GM12878 (cell line): ENCODE measurements at regions not wholly inside any gene's neighbourhood (a gene's known extent, or its start where the extent isn't known, plus 50 kb on each side); places are given as distances from the start of the nearest gene placed in this dataset.

Experiments used
- ATAC-seq: fragments of 200-7000 bp; cut with Tn5 transposase; 3 replicates; pipeline ENCODE4 v1.9.1; 2020; ENCODE audit warnings: mild to moderate bottlenecking, moderate library complexity
- BruUV-seq: library from RNA; stranded (reverse); fragments of 400-500 nt; replicated peaks from 2 replicates; lab custom pipeline; 2021; lab: Mats Ljungman, UMichigan
- CTCF ChIA-PET: fragments of 300-600 bp; sonication (Branson Sonifier 250); formaldehyde crosslinking; extraction: SDS; loops from one replicate; lab custom pipeline; 2021; ENCODE audit warnings: inconsistent platforms; lab: Yijun Ruan, JAX
- POLR2A ChIA-PET: fragments of 350-600 bp; formaldehyde crosslinking; extraction: SDS; loops from one replicate; lab custom pipeline; 2021; ENCODE audit warnings: inconsistent platforms; lab: Charles Lee
- RAD21 ChIA-PET: fragments of 300-600 bp; sonication (Branson Sonifier 250); formaldehyde crosslinking; loops from one replicate; lab custom pipeline; 2023; ENCODE audit warnings: antibody characterized with exemption; ENCODE audit not compliant: unreplicated experiment; lab: Charles Lee
- SMC1A ChIA-PET: fragments of 300-600 bp; sonication (Branson Sonifier 250); formaldehyde crosslinking; loops from one replicate; lab custom pipeline; 2023; ENCODE audit not compliant: unreplicated experiment, uncharacterized antibody; lab: Charles Lee
- DNase-seq: peaks from one replicate; pipeline ENCODE4 v3.0.0-alpha.2; 2011; ENCODE audit warnings: low read depth, low spot score
- FAIRE-seq: peaks from 3 replicates; lab custom pipeline; 2011; peaks lifted over from hg19 to GRCh38; lab: Jason Lieb, UNC
- H2AFZ ChIP-seq: 2 replicates; pipeline ENCODE4 v1.6.0; 2011; ENCODE audit warnings: low read depth, low read length, control low read depth; ENCODE audit not compliant: control insufficient read depth
- H3K27ac ChIP-seq: 2 replicates; pipeline ENCODE4 v1.5.1; 2011; ENCODE audit warnings: control low read depth; ENCODE audit not compliant: control insufficient read depth, insufficient read depth
- H3K27me3 ChIP-seq, 2 experiments: replicated peaks in 1 of 2; 2 replicates each; pipeline versions ENCODE4 v1.6.0 to v1.6.1; 2011; ENCODE audit warnings: low read length in 1 of 2; ENCODE audit not compliant: control insufficient read depth in 2 of 2, insufficient read depth in 2 of 2
- H3K36me3 ChIP-seq, 2 experiments: 2 replicates each; pipeline ENCODE4 v1.5.1; 2011; ENCODE audit warnings: low read length in 1 of 2; ENCODE audit not compliant: control insufficient read depth in 2 of 2, insufficient read depth in 2 of 2
- H3K4me1 ChIP-seq: 2 replicates; pipeline ENCODE4 v1.6.1; 2011; ENCODE audit warnings: mild to moderate bottlenecking, low read length, moderate library complexity, mixed read lengths; ENCODE audit not compliant: control insufficient read depth, insufficient read depth
- H3K4me2 ChIP-seq: 2 replicates; pipeline ENCODE4 v1.6.0; 2011; ENCODE audit warnings: control low read depth; ENCODE audit not compliant: control insufficient read depth, insufficient read depth
- H3K4me3 ChIP-seq: fragments of 200-600 bp; sonication (generic); 2 replicates; pipeline ENCODE4 v1.5.1; 2016
- H3K79me2 ChIP-seq: 2 replicates; pipeline ENCODE4 v1.6.0; 2011; ENCODE audit warnings: low read length; ENCODE audit not compliant: control insufficient read depth, insufficient read depth
- H3K9ac ChIP-seq: 2 replicates; pipeline ENCODE4 v1.8.0; 2011; ENCODE audit warnings: low read length, control low read depth, mixed read lengths; ENCODE audit not compliant: control insufficient read depth, insufficient read depth
- H3K9me3 ChIP-seq: replicated peaks from 3 replicates; pipeline ENCODE4 v1.5.1; 2011; ENCODE audit warnings: mild to moderate bottlenecking, low read length; ENCODE audit not compliant: control insufficient read depth, insufficient read depth
- H4K20me1 ChIP-seq: 2 replicates; pipeline ENCODE4 v1.6.0; 2011; ENCODE audit not compliant: control insufficient read depth, insufficient read depth
- BRCA1 ChIP-seq: IDR thresholded peaks from 2 replicates; pipeline ENCODE4 v1.6.1; 2011; ENCODE audit warnings: low read depth, low read length, improper control_type of control experiment
- CBX3 ChIP-seq: fragments of 200-600 bp; sonication (generic); IDR thresholded peaks from 2 replicates; pipeline ENCODE4 v1.6.1; 2016; ENCODE audit warnings: low read depth, borderline replicate concordance
- DPF2 ChIP-seq: fragments of 450-650 bp; IDR thresholded peaks from 2 replicates; pipeline ENCODE4 v1.6.1; 2017; ENCODE audit warnings: mild to moderate bottlenecking
- HDAC2 ChIP-seq: fragments of 200-600 bp; sonication (generic); IDR thresholded peaks from 2 replicates; pipeline ENCODE4 v1.6.1; 2017
- JUNB ChIP-seq: IDR thresholded peaks from 2 replicates; pipeline ENCODE4 v1.6.1; 2016; ENCODE audit warnings: antibody characterized with exemption, mild to moderate bottlenecking
- KLF5 ChIP-seq: fragments of 450-650 bp; IDR thresholded peaks from 2 replicates; pipeline ENCODE4 v1.6.1; 2014; ENCODE audit warnings: mild to moderate bottlenecking; ENCODE audit not compliant: partially characterized antibody
- MEF2B ChIP-seq: fragments of 450-650 bp; IDR thresholded peaks from 2 replicates; pipeline ENCODE4 v1.6.1; 2018; ENCODE audit warnings: mild to moderate bottlenecking, moderate library complexity; ENCODE audit not compliant: partially characterized antibody, poor library complexity, severe bottlenecking
- NFXL1 ChIP-seq: fragments of 450-650 bp; IDR thresholded peaks from 2 replicates; pipeline ENCODE4 v1.6.1; 2017; ENCODE audit warnings: antibody characterized with exemption, mild to moderate bottlenecking, borderline replicate concordance
- NR2C1 ChIP-seq: fragments of 450-650 bp; IDR thresholded peaks from 2 replicates; pipeline ENCODE4 v1.6.1; 2017; ENCODE audit warnings: antibody characterized with exemption, mild to moderate bottlenecking, moderate library complexity
- RAD51 ChIP-seq: fragments of 450-650 bp; IDR thresholded peaks from 2 replicates; pipeline ENCODE4 v1.6.1; 2016; ENCODE audit warnings: moderate library complexity, mild to moderate bottlenecking, inconsistent platforms
- SMAD1 ChIP-seq: fragments of 450-650 bp; IDR thresholded peaks from 2 replicates; pipeline ENCODE4 v1.6.1; 2018; ENCODE audit warnings: mild to moderate bottlenecking, low read depth; ENCODE audit not compliant: partially characterized antibody
- SMAD5 ChIP-seq: IDR thresholded peaks from 2 replicates; pipeline ENCODE4 v1.6.1; 2016; ENCODE audit warnings: antibody characterized with exemption, low read depth
- SREBF1 ChIP-seq: IDR thresholded peaks from 2 replicates; pipeline ENCODE4 v1.6.1; 2012; ENCODE audit warnings: mild to moderate bottlenecking, low read length
- SUZ12 ChIP-seq: fragments of 200-600 bp; sonication (generic); IDR thresholded peaks from one replicate; pipeline ENCODE4 v1.6.1; 2018; ENCODE audit warnings: antibody characterized with exemption, mild to moderate bottlenecking; ENCODE audit not compliant: unreplicated experiment
- TCF7 ChIP-seq: IDR thresholded peaks from 2 replicates; pipeline ENCODE4 v1.6.1; 2014; ENCODE audit warnings: antibody characterized with exemption, borderline replicate concordance
- ZNF274 ChIP-seq: IDR thresholded peaks from one replicate; pipeline ENCODE4 v1.8.0; 2011; ENCODE audit not compliant: insufficient read length, insufficient read depth
- WGBS: methylation state at CpG from one replicate; pipeline ENCODE4 v1.1.6; 2016; ENCODE audit warnings: low lambda C conversion rate; ENCODE audit not compliant: insufficient replicate concordance, insufficient coverage; ENCODE audit errors: missing lambda C conversion rate; 5-methylcytosine and 5-hydroxymethylcytosine counted together
- in situ Hi-C: fragments of 300-500 bp; cut with MboI; formaldehyde crosslinking; loops from 9 replicates; pipeline ENCODE4 v1.14.3; 2018; ENCODE audit warnings: mixed read lengths
- intact Hi-C: fragments of 100-400 bp; cut with micrococcal nuclease; formaldehyde crosslinking; loops from one replicate; pipeline ENCODE4 v1.14.2; 2022; ENCODE audit not compliant: unreplicated experiment
- TF ChIP-seq, protein P1 (sequence below): fragments of 450-650 bp; IDR thresholded peaks from 2 replicates; pipeline ENCODE4 v1.6.1; 2017; ENCODE audit warnings: mild to moderate bottlenecking, low read depth, inconsistent platforms; ENCODE audit not compliant: poor library complexity, severe bottlenecking

DNA sequence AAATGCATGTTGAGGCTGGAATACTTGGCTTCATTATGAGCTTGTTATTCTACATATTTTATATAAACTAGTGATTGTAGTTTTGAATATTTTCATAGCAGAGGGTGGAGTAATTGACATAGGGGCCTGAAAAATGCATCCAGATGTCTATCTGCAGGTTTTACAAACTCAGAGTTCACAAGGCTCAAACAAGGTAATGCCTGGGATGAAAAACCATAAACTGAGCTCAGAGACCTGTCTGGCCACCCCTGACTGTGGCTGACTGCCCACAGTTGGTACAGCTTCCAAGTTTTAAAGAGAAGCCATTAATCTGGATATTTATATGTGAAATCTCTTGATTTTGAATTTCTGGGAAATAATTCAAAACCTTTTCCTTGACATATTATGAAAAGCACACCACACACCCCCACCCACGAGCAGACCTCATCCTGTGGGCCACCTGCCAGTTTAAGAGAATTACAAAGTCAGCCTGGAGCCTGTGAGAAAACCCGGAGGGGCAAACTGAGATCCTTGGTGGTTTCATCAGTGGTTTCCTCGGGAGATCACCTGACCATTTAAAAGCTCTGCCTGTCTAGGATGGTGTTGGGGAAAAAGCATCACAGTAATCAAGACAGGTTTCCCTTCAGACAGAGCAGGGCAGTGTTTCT, 230.1 kb downstream of the SAMD5 start:
- FAIRE-seq = no peak

More for the DNA sequence above, 230.1 kb downstream of the SAMD5 start:
- H3K36me3 ChIP-seq = no peaks in the 10 kb centered on the region
- H3K4me2 ChIP-seq = no peak overlapping the region
- no peaks in the 10 kb centered on the region for H3K79me2 ChIP-seq
- TF ChIP-seq JUNB (no peak), SMAD5 (no peak), HDAC2 (no peak), ZNF274 (no peak), NFXL1 (no peak), SUZ12 (no peak), NR2C1 (no peak), RAD51 (no peak), MEF2B (no peak), CBX3 (no peak), SREBF1 (no peak), DPF2 (no peak), KLF5 (no peak), SMAD1 (no peak), BRCA1 (no peak), TCF7 (no peak)
- TF ChIP-seq, protein P1, sequence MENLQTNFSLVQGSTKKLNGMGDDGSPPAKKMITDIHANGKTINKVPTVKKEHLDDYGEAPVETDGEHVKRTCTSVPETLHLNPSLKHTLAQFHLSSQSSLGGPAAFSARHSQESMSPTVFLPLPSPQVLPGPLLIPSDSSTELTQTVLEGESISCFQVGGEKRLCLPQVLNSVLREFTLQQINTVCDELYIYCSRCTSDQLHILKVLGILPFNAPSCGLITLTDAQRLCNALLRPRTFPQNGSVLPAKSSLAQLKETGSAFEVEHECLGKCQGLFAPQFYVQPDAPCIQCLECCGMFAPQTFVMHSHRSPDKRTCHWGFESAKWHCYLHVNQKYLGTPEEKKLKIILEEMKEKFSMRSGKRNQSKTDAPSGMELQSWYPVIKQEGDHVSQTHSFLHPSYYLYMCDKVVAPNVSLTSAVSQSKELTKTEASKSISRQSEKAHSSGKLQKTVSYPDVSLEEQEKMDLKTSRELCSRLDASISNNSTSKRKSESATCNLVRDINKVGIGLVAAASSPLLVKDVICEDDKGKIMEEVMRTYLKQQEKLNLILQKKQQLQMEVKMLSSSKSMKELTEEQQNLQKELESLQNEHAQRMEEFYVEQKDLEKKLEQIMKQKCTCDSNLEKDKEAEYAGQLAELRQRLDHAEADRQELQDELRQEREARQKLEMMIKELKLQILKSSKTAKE = no peak
- ChIA-PET SMC1A (no interaction called here), CTCF (interaction anchor here (0.7 kb wide), 1 partner anchor 79 kb away, joined by 3 read pairs; no protein-coding TSS in a partner anchor), POLR2A (no interaction called here), RAD21 (no interaction called here)
- intact Hi-C loops (no loop called here), in situ Hi-C loops (no loop called here)
- WGBS = 5% methylated on average over 3 of the region's 3 CpGs
- no TSS peak for BruUV-seq
- H3K9me3 ChIP-seq = no peaks in the 10 kb centered on the region
- no peaks in the 10 kb centered on the region for H4K20me1 ChIP-seq
- H2AFZ ChIP-seq = no peak overlapping the region
- no peak overlapping the region for H3K27ac ChIP-seq
- DNase-seq (no peak), ATAC-seq (peak; percentile 77)
- no peak overlapping the region for H3K9ac ChIP-seq
- H3K4me3 ChIP-seq = no peak overlapping the region
- H3K4me1 ChIP-seq = no peaks in the 10 kb centered on the region
- H3K27me3 ChIP-seq = no peaks in the 10 kb centered on the region
